Upper lobe of left lung (tissue), 6 donors: ENCODE measurements at regions not wholly inside any gene's neighbourhood (a gene's known extent, or its start where the extent isn't known, plus 50 kb on each side); places are given as distances from the start of the nearest gene placed in this dataset.

Experiments
- ATAC-seq, 2 donors: fragments of 200-7000 bp; cut with Tn5 transposase; one replicate each; pipeline ENCODE4 v1.9.1; 2022; ENCODE audit warnings: mild to moderate bottlenecking in 2 of 2, moderate library complexity in 2 of 2; ENCODE audit not compliant: low FRiP score in 2 of 2
- DNase-seq, 2 donors: peaks; one replicate each; pipeline ENCODE4 v3.0.0-alpha.2; 2019 to 2020
- H3K27ac ChIP-seq, 4 donors: fragments of 200-600 bp; sonication (generic); one replicate each; pipeline ENCODE4 v1.5.1; 2016 to 2019
- H3K27me3 ChIP-seq, 4 donors: fragments of 200-600 bp; sonication (generic); one replicate each; pipeline ENCODE4 v1.5.1; 2017 to 2019
- H3K36me3 ChIP-seq, 4 donors: fragments of 200-600 bp; sonication (generic); one replicate each; pipeline ENCODE4 v1.5.1; 2016 to 2019
- H3K4me1 ChIP-seq, 4 donors: fragments of 200-600 bp; sonication (generic); one replicate each; pipeline ENCODE4 v1.5.1; 2018 to 2019
- H3K4me3 ChIP-seq, 4 donors: fragments of 200-600 bp; sonication (generic); one replicate each; pipeline ENCODE4 v1.5.1; 2017 to 2019; ENCODE audit warnings: mild to moderate bottlenecking in 2 of 4, moderate library complexity in 1 of 4
- H3K9me3 ChIP-seq, 4 donors: fragments of 200-600 bp; sonication (generic); one replicate each; pipeline ENCODE4 v1.5.1; 2018 to 2019
- EP300 ChIP-seq, 4 donors: sonication (generic); formaldehyde crosslinking; IDR thresholded peaks; one replicate each; pipeline ENCODE4 v1.5.1; 2017; ENCODE audit warnings: antibody characterized with exemption in 4 of 4, control low read depth in 2 of 4
- POLR2A ChIP-seq, 4 donors: fragments of 450-650 bp; IDR thresholded peaks; one replicate each; pipeline ENCODE4 v1.5.1; 2016 to 2017; ENCODE audit warnings: antibody characterized with exemption in 4 of 4, mild to moderate bottlenecking in 2 of 4
- POLR2AphosphoS5 ChIP-seq, 2 donors: sonication (generic); formaldehyde crosslinking; IDR thresholded peaks; one replicate each; pipeline ENCODE4 v1.5.1; 2017; ENCODE audit warnings: antibody characterized with exemption in 2 of 2
- WGBS, 2 donors: methylation state at CpG; one replicate each; pipeline ENCODE4 v1.1.5; 2017 to 2018; 5-methylcytosine and 5-hydroxymethylcytosine counted together
- TF ChIP-seq, protein P1 (sequence below), 6 experiments: fragments of 450-650 bp in 4 of 6; fragments of 200-600 bp in 2 of 6; sonication (generic) in 2 of 6; IDR thresholded peaks; one replicate each; pipeline ENCODE4 v1.5.1; 2016 to 2019; ENCODE audit warnings: antibody characterized with exemption in 6 of 6
- donor health status: DM: no; HTN: no; CAD: no; lungs with moderate emphysema.
- donor health status: DM: no; HTN: yes; CAD: no; lungs with severe emphysema.

DNA sequence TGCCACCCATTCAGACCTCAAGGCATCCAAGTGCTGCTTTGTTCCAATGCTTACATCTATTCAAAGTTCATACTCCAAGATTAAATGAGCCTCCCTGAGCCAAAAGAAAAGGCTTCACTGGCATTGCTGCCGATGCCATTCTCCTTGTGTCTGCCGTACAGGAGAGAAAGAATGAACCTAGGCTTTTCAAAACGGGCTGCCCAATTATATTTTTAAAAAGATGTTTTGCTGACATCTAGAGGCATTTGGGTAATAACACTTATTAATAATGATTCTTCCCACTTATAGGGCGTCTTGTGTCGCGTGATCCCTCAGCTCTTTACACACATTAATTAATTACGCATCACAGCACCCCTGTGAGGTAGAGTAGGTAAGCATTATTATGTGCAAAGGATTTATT is 545.6 kb downstream of the PKHD1 start:
- Histone ChIP-seq H3K27me3 (no peaks in the 10 kb centered on the region), H3K4me3 (no peak overlapping the region), H3K4me1 (no peaks in the 10 kb centered on the region), H3K9me3 (no peaks in the 10 kb centered on the region), H3K27ac (no peak overlapping the region), H3K36me3 (no peaks in the 10 kb centered on the region)
- WGBS, 2 donors, result 67 to 69% methylated on average over 7 of the region's 7 CpGs
- ATAC-seq, result no peak
- DNase-seq, result no peak
- TF ChIP-seq POLR2AphosphoS5 (IDR thresholded peaks at IDR 0.05), result no peak
- no peak for TF ChIP-seq EP300 (IDR thresholded peaks at IDR 0.05)
- TF ChIP-seq, protein P1, sequence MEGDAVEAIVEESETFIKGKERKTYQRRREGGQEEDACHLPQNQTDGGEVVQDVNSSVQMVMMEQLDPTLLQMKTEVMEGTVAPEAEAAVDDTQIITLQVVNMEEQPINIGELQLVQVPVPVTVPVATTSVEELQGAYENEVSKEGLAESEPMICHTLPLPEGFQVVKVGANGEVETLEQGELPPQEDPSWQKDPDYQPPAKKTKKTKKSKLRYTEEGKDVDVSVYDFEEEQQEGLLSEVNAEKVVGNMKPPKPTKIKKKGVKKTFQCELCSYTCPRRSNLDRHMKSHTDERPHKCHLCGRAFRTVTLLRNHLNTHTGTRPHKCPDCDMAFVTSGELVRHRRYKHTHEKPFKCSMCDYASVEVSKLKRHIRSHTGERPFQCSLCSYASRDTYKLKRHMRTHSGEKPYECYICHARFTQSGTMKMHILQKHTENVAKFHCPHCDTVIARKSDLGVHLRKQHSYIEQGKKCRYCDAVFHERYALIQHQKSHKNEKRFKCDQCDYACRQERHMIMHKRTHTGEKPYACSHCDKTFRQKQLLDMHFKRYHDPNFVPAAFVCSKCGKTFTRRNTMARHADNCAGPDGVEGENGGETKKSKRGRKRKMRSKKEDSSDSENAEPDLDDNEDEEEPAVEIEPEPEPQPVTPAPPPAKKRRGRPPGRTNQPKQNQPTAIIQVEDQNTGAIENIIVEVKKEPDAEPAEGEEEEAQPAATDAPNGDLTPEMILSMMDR (IDR thresholded peaks at IDR 0.05), result no peak
- TF ChIP-seq POLR2A (IDR thresholded peaks at IDR 0.05), result no peak

DNA sequence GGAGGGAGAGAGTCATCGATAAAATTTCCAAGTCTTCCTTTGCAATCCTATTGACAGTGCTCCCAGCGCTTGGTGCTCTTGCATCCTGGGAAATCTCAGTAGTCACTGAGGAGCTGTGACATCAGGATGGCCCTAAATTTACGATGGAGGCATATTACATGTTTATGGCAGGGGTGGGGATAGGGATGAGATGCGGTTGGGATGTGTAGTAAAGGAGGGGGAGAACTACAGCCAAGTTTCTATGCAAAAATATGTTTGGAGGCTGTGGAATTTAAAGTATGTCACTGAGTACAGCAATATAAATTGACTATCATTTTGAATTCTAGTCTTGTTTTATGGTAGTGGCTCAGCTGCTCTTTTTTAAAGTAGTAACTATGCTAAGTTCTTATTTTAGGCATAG is 544.9 kb downstream of the PKHD1 start:
- H3K4me3 ChIP-seq, result no peak overlapping the region
- H3K27ac ChIP-seq, result no peak overlapping the region
- TF ChIP-seq EP300 (IDR thresholded peaks at IDR 0.05) (no peak), POLR2AphosphoS5 (IDR thresholded peaks at IDR 0.05) (no peak)
- TF ChIP-seq, protein P1 (IDR thresholded peaks at IDR 0.05), result no peak
- no peak for DNase-seq
- no peaks in the 10 kb centered on the region for H3K9me3 ChIP-seq
- H3K36me3 ChIP-seq, result no peaks in the 10 kb centered on the region
- no peaks in the 10 kb centered on the region for H3K27me3 ChIP-seq
- ATAC-seq, result no peak
- 61 to 68% methylated on average over 4 of the region's 4 CpGs for WGBS, 2 donors
- no peaks in the 10 kb centered on the region for H3K4me1 ChIP-seq

DNA sequence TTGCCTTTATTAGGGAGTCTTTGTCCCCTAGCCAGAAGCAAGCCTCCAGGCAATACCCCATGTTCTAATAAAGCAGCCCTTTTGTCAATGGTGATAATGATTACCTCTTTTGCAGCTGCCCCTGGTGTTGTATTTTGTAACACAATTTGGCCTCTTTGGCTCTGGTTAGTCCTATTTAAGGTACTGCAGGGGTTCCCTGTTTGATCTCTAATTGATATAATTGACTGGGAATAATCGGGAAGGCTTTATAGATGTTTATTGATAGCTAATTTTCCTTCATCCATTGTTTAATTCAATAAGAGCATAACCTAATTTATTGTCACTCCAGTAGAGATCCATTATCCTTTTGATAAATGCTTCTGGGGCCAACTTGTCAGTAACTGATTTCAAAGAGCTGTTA is 537.2 kb downstream of the PKHD1 start:
- H3K27me3 ChIP-seq, result no peaks in the 10 kb centered on the region
- 56 to 77% methylated on average over 1 of the region's 1 CpG for WGBS, 2 donors
- H3K4me3 ChIP-seq, result no peak overlapping the region
- H3K36me3 ChIP-seq, result no peaks in the 10 kb centered on the region
- TF ChIP-seq POLR2A (IDR thresholded peaks at IDR 0.05), result no peak
- TF ChIP-seq, protein P1 (IDR thresholded peaks at IDR 0.05), result no peak
- TF ChIP-seq EP300 (IDR thresholded peaks at IDR 0.05), result no peak
- no peak for TF ChIP-seq POLR2AphosphoS5 (IDR thresholded peaks at IDR 0.05)
- DNase-seq (no peak), ATAC-seq (no peak)
- no peaks in the 10 kb centered on the region for H3K4me1 ChIP-seq
- no peak overlapping the region for H3K27ac ChIP-seq
- no peaks in the 10 kb centered on the region for H3K9me3 ChIP-seq

DNA sequence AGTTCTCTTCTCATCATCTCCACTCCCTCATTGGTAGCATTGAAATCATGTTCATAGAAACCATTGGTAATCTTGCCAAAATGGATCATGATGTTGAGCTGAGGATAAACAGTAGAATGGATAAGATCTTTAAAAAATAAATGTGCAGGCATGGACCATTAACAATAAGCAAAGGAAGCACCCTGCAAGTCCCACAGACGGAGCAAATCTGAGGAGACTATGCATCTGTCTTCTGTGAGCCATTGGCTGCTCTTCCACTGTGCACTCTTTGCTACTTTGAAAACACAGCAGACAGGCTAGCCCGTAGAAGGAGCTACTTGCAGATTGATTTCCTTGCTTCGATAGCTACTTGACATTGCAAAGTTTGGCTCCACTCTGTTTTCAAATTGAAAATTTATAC is 535.0 kb downstream of the PKHD1 start:
- H3K27me3 ChIP-seq, result no peaks in the 10 kb centered on the region
- 55 to 69% methylated on average over 3 of the region's 3 CpGs for WGBS, 2 donors
- TF ChIP-seq POLR2AphosphoS5 (IDR thresholded peaks at IDR 0.05), result no peak
- TF ChIP-seq, protein P1 (IDR thresholded peaks at IDR 0.05), result no peak
- TF ChIP-seq EP300 (IDR thresholded peaks at IDR 0.05), result no peak
- no peak for TF ChIP-seq POLR2A (IDR thresholded peaks at IDR 0.05)
- no peaks in the 10 kb centered on the region for H3K4me1 ChIP-seq
- H3K9me3 ChIP-seq, result no peaks in the 10 kb centered on the region
- no peak for ATAC-seq
- no peak for DNase-seq
- H3K36me3 ChIP-seq, result no peaks in the 10 kb centered on the region
- no peak overlapping the region for H3K4me3 ChIP-seq
- H3K27ac ChIP-seq, result no peak overlapping the region

DNA sequence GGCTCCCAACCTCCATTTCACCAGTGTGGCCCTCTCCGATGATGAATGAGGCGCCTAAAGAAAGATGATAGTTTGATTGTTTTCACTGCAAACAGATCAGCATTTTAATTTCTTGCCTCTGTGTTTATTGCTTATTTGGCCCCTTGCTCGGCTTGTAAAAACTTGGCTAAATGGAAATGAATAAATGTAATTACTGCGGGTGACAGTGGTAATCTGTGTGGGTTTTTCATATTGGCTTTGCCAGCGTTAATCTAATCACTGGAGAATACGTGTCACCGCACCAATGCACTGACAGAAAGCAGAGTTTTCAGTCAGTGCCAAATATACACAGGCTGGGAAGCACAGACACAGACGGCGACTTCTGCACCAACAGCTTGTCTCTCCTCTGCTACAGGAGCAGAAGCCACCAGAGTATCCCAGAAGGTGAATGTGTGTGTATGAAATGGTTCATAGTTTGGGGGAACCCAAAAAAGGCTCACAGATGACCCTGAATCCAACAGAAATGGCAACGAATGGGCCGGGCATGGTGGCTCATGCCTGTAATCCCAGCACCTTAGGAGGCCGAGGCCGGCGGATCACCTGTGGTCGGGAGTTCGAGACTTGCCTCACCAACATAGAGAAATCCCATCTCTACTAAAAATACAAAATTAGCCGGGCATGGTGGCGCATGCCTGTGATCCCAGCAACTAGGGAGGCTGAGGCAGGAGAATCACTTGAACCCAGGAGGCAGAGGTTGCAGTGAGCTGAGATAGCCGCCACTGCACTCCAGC is 534.0 kb downstream of the PKHD1 start:
- no peak for TF ChIP-seq POLR2AphosphoS5 (IDR thresholded peaks at IDR 0.05)
- no peak for TF ChIP-seq POLR2A (IDR thresholded peaks at IDR 0.05)
- Histone ChIP-seq H3K4me3 (no peak overlapping the region), H3K4me1 (no peaks in the 10 kb centered on the region), H3K9me3 (no peaks in the 10 kb centered on the region), H3K36me3 (no peaks in the 10 kb centered on the region), H3K27ac (no peak overlapping the region), H3K27me3 (no peaks in the 10 kb centered on the region)
- DNase-seq (peak in 1 of 2 donors; percentile 24), ATAC-seq (no peak)
- 77 to 85% methylated on average over 18 to 19 of the region's 19 CpGs for WGBS, 2 donors
